Superior temporal gyrus (tissue), 1 donor: ENCODE measurements at regions not wholly inside any gene's neighbourhood (a gene's known extent, or its start where the extent isn't known, plus 50 kb on each side); places are given as distances from the start of the nearest gene placed in this dataset.

Experiments used
- DNase-seq: peaks from one replicate; pipeline ENCODE4 v3.0.0-alpha.2; 2016; ENCODE audit errors: extremely low spot score

- no peak for DNase-seq
Measured at GRCh38 chr4:184528713-184529112, 54.4 kb upstream of the IRF2 start.

GRCh38 chr4:184528051-184528450 lies 53.7 kb upstream of the IRF2 start:
- no peak for DNase-seq

GRCh38 chr4:184526228-184526627 lies 51.9 kb upstream of the IRF2 start:
- DNase-seq: no peak
